Mucosa of rectum (tissue), 2 donors: ENCODE measurements at regions not wholly inside any gene's neighbourhood (a gene's known extent, or its start where the extent isn't known, plus 50 kb on each side); places are given as distances from the start of the nearest gene placed in this dataset.

ENCODE experiments used
- H3K27ac ChIP-seq, 2 donors: one replicate each; pipeline ENCODE4 v1.7.0; 2013; ENCODE audit warnings: inconsistent platforms in 2 of 2, low read depth in 2 of 2, low read length in 2 of 2
- H3K27me3 ChIP-seq, 2 donors: one replicate each; pipeline ENCODE4 v1.7.0; 2013; ENCODE audit warnings: low read length in 2 of 2; ENCODE audit not compliant: control insufficient read depth in 2 of 2, insufficient read depth in 2 of 2
- H3K36me3 ChIP-seq, 2 donors: one replicate each; pipeline ENCODE4 v1.7.0; 2013; ENCODE audit warnings: low read length in 2 of 2; ENCODE audit not compliant: control insufficient read depth in 2 of 2, insufficient read depth in 2 of 2
- H3K4me1 ChIP-seq, 2 donors: one replicate each; pipeline ENCODE4 v1.7.0; 2013; ENCODE audit warnings: low read length in 2 of 2, mild to moderate bottlenecking in 1 of 2; ENCODE audit not compliant: control insufficient read depth in 2 of 2, insufficient read depth in 2 of 2
- H3K4me3 ChIP-seq, 2 donors: one replicate each; pipeline ENCODE4 v1.7.0; 2013; ENCODE audit warnings: low read length in 2 of 2
- H3K9ac ChIP-seq, 2 donors: one replicate each; pipeline ENCODE4 v1.7.0; 2013; ENCODE audit warnings: low read length in 2 of 2, low read depth in 1 of 2, mild to moderate bottlenecking in 1 of 2
- H3K9me3 ChIP-seq, 2 donors: one replicate each; pipeline ENCODE4 v1.7.0; 2013; ENCODE audit warnings: low read length in 2 of 2; ENCODE audit not compliant: control insufficient read depth in 2 of 2
- donor health status: healthy.
- donor health status: Normal muscosa, but diverticular disease.

DNA sequence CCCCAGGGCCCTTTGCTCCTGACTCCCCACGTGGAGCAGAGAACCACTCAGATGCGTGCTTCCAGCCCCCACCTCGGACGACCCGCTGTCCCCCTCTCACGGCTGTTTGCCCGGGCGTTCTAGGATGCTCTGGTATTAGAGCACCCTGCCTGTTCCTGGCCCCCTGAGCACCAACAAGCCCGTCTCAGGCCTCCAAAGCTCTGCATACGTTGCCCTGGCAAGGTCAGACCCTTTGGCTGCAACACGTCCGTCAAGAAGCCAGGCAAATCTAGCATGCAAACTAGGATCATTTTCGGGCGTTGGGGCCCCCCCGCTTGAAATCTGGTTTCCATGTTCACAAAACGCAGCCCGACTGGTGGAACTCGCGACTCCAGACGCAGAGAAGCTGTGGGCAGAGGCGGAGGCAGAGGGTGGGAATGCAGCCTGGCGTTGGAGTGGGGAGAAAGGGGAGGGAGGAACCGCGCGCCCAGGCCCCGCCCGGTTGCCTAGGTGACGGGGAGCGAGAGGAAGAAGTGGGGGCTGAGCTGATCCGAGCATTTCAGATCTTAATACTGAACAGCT lies 86.2 kb upstream of the PIAS1 start:
- Histone ChIP-seq H3K9me3 (no peaks in the 10 kb centered on the region), H3K27ac (no peak overlapping the region), H3K27me3 (no peaks in the 10 kb centered on the region), H3K4me3 (peak overlapping the region; percentile 58 to 61), H3K36me3 (no peaks in the 10 kb centered on the region), H3K9ac (peak overlapping the region in 1 of 2 donors; percentile 54), H3K4me1 (peaks cover 4 to 7% of the 10 kb centered on the region in 2 donors)

DNA sequence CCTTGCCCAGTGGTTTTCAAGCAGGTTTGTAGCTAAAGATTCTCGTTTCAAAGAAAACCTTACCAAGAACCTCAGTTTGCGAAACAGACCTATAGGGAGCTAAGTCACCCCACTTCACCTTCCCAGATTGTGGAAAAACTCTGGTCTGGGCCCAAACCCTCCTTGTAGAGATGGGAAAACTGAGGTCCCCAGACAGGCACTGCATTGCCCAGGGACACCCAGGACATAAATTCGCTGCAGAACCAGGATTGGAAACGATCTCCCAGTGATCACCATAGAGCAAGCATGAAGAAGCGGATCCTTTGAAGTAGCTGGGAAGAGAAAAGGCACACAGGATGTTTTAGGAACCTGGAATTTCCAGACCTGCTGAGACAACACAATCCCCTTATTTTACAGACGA lies 85.6 kb upstream of the PIAS1 start:
- H3K9me3 ChIP-seq, result no peaks in the 10 kb centered on the region
- no peaks in the 10 kb centered on the region for H3K36me3 ChIP-seq
- peak overlapping the region; percentile 58 to 61 for H3K4me3 ChIP-seq
- no peak overlapping the region for H3K27ac ChIP-seq
- H3K4me1 ChIP-seq, result peaks cover 4 to 7% of the 10 kb centered on the region in 2 donors
- H3K27me3 ChIP-seq, result no peaks in the 10 kb centered on the region
- no peak overlapping the region for H3K9ac ChIP-seq

DNA sequence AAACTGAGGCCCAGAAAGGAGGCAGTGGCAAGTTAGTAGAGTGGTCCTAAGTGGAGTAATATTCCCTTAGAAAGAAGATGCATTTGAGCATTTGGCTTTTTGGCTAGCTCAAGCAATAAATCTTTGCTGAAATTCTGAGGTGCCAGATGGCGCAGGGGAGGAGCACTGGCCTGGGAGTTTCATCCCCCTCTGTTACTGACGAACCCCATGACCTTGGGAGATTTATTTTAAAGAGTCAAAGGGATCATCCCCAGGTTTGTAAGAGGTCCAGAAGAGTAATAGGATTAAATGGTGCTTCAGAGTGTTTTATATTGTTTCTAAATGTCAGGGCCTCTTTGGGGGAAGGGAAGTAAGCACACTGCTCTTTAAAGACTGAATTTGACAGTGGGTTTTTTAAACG lies 85.1 kb upstream of the PIAS1 start:
- Histone ChIP-seq H3K36me3 (no peaks in the 10 kb centered on the region), H3K9ac (no peak overlapping the region), H3K4me1 (peaks cover 4 to 7% of the 10 kb centered on the region in 2 donors), H3K9me3 (no peaks in the 10 kb centered on the region), H3K27me3 (no peaks in the 10 kb centered on the region), H3K4me3 (no peak overlapping the region), H3K27ac (no peak overlapping the region)

DNA sequence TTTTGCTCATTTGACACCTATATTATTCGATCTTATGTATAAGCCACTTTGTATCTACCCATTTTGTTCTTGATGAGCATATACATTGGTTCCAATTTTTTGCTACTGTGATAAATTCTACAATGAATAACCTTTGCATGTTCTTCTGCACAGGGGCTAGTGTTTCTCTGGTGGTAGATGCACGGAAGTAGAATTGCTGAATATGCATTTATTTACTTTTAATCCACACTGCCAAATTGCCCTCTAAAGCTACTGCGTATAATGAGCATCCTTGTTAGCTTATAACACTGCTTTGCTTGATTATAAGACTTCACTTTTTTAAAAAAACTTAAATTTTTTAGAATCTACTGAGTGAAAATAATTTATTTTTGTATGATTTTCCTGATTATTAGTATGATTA lies 84.2 kb upstream of the PIAS1 start:
- no peak overlapping the region for H3K27ac ChIP-seq
- no peak overlapping the region for H3K4me3 ChIP-seq
- H3K27me3 ChIP-seq, result no peaks in the 10 kb centered on the region
- no peak overlapping the region for H3K9ac ChIP-seq
- peaks cover 4 to 7% of the 10 kb centered on the region in 2 donors for H3K4me1 ChIP-seq
- H3K36me3 ChIP-seq, result no peaks in the 10 kb centered on the region
- no peaks in the 10 kb centered on the region for H3K9me3 ChIP-seq

DNA sequence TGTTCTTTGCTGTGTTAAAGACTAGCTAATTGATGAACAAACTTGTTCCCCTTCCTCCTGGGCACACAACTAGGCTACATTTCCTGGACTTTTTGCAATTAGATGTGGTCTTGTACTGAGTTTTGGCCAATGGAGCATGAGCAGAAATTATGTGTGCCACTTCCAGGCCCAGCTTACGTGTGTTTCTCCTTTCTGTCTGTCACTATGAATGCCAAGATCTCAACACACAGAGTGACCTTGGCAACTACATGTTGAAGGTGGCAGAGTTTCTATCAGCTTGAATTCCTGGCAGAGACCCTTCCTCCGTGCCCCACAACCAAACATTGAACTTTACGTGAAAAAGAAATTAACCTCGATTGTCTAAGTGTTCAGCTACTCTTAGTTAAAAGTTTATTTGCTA lies 81.7 kb upstream of the PIAS1 start:
- H3K27ac ChIP-seq, result no peak overlapping the region

DNA sequence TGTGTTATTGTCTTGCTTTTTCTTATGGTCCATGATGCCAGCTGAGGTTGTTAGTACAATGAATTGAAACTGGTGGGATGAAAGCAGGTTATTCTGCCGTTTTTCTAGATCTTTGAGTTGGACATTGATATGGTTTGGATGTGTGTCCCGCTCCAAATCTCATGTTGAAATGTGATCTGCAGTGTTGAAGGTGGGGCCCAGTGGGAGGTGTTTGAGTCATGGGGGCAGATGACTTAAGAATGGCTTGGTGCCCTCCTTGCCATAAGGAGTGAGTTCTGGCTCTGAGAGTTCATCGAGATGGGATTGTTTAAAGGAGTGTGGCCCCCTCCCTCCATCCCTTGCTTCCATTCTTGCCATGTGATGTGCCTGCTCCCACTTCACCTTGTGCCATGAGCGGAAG lies 80.3 kb upstream of the PIAS1 start:
- Histone ChIP-seq H3K27ac (no peak overlapping the region), H3K4me1 (no peaks in the 10 kb centered on the region), H3K9me3 (no peaks in the 10 kb centered on the region), H3K9ac (no peak overlapping the region), H3K4me3 (no peak overlapping the region), H3K36me3 (no peaks in the 10 kb centered on the region), H3K27me3 (no peaks in the 10 kb centered on the region)

More for the DNA sequence above, 81.7 kb upstream of the PIAS1 start:
- Histone ChIP-seq H3K9ac (no peak overlapping the region), H3K36me3 (no peaks in the 10 kb centered on the region), H3K27me3 (no peaks in the 10 kb centered on the region), H3K9me3 (no peaks in the 10 kb centered on the region), H3K4me3 (no peak overlapping the region), H3K4me1 (peaks cover 4 to 7% of the 10 kb centered on the region in 2 donors)

DNA sequence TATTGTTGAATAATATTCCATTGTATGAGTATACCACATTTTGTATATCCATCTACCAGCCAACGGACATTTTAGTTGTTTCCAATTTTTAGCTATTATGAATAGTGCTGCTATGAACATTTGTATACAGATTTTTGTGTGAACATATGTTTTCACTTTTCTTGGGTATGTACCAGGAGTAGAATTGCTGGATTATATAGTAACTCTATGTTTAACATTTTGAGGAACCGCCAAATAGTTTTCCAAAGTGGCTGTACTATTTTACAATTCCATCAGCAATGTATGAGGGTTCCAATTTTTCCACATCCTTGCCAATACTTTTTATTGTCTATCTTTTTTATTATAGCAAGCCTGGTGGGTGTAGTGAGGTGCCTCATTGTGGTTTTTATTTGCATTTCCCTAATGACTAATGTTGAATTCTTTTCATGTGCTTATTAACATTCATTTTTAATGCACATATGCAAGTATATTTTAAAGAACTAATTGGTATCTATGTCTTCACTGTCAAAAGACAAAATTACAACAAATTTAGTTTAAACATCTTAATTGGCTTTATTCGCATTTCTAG lies 77.5 kb upstream of the PIAS1 start:
- H3K27me3 ChIP-seq, result no peaks in the 10 kb centered on the region
- no peaks in the 10 kb centered on the region for H3K9me3 ChIP-seq
- H3K36me3 ChIP-seq, result no peaks in the 10 kb centered on the region
- H3K9ac ChIP-seq, result no peak overlapping the region
- H3K4me3 ChIP-seq, result no peak overlapping the region
- no peak overlapping the region for H3K27ac ChIP-seq
- H3K4me1 ChIP-seq, result no peaks in the 10 kb centered on the region

DNA sequence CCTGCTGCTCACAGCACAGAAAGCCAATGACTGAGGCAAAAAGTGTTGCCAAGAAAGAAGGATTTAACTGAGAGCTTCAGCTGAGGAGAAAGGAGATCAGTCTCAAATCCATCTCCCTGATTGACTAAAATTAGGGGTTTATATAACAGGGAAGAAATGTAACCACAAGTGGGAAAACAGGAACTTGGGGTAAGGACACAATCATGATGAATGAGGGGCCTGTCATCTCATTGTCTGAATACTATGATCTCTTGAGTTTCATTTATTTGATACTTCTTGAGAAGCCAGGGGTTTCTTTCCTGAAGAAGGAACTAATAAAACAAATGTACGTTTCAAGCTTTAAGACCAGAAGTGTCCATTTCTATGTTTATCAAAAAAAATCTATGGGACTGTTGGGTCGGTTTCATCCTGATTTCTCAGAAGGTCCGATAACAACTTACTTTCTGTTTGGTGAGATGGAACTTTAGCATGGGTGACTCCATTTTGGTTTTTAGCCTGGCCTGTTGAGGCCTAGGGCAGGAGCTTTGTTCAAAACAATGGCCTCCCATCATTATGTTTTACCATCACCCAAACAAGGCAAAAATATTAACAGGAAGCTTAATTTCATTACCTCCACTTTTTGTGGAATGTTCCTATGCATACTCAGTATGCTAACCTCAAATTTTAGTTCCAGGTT lies 76.6 kb upstream of the PIAS1 start:
- Histone ChIP-seq H3K27ac (no peak overlapping the region), H3K4me1 (no peaks in the 10 kb centered on the region), H3K9me3 (no peaks in the 10 kb centered on the region), H3K27me3 (no peaks in the 10 kb centered on the region), H3K9ac (no peak overlapping the region), H3K36me3 (no peaks in the 10 kb centered on the region), H3K4me3 (no peak overlapping the region)

DNA sequence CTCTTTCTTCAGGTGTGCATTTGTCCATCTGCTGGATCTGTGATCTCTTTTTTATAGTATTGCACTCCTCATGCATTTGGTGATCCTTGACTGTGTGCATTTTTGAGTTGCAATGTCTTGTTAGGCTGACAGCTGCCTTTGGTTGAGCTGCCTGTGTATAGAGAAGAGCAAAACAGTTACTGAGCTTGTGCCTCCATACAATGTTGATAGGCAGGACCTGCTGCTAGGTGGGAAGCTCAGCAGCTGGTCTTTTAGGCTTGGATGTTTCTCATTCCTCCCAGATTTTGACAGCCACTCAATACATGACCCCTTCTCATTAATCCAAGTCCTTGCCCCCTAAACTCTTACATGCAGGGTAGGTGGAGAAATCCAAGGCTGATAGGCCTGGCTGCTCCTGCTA lies 74.8 kb upstream of the PIAS1 start:
- no peaks in the 10 kb centered on the region for H3K36me3 ChIP-seq
- H3K9me3 ChIP-seq, result no peaks in the 10 kb centered on the region
- H3K4me1 ChIP-seq, result no peaks in the 10 kb centered on the region
- H3K9ac ChIP-seq, result no peak overlapping the region
- H3K27me3 ChIP-seq, result no peaks in the 10 kb centered on the region
- no peak overlapping the region for H3K27ac ChIP-seq
- no peak overlapping the region for H3K4me3 ChIP-seq

DNA sequence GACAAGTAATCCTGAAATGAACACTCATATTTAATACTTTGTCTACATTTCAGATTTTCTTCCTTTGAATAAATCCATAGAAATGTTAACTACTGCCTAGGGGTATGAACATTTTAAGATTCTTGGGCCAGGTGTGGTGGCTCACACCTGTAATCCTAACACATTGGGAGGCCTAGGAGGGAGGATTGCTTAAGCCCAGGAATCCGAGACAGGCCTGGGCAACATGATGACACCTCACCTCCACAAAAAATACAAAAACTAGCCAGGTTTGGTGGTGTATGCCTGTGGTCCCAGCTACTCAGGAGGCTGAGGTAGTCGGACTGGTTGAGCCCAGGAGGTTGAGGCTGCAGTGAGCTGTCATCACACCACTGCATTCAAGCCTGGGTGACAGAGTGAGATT lies 73.9 kb upstream of the PIAS1 start:
- Histone ChIP-seq H3K4me3 (no peak overlapping the region), H3K9me3 (no peaks in the 10 kb centered on the region), H3K36me3 (no peaks in the 10 kb centered on the region), H3K4me1 (no peaks in the 10 kb centered on the region), H3K27me3 (no peaks in the 10 kb centered on the region), H3K27ac (no peak overlapping the region), H3K9ac (no peak overlapping the region)
